Activated CD8-positive, alpha-beta T cell treated with anti-CD3 and anti-CD28 coated beads, Interleukin-2, amount 10 ng/mL, durations not matched to agents 7 days and 5 days (primary cell): ENCODE measurements at regions not wholly inside any gene's neighbourhood (a gene's known extent, or its start where the extent isn't known, plus 50 kb on each side); places are given as distances from the start of the nearest gene placed in this dataset.

ENCODE experiments used
- ATAC-seq: fragments of 150-1000 bp; cut with Tn5 transposase; one replicate; pipeline ENCODE4 v1.10.0; 2021; ENCODE audit warnings: moderate library complexity
- CTCF ChIA-PET: fragments of 350-600 bp; sonication (Branson Sonifier 250); formaldehyde crosslinking; loops from one replicate; lab custom pipeline; 2021; ENCODE audit warnings: antibody characterized with exemption; lab: Charles Lee
- POLR2A ChIA-PET: fragments of 350-600 bp; sonication (Branson Sonifier 250); formaldehyde crosslinking; loops from one replicate; lab custom pipeline; 2021; ENCODE audit warnings: antibody characterized with exemption; lab: Charles Lee
- DNase-seq: peaks from one replicate; pipeline ENCODE4 v3.0.0-alpha.2; 2020
- H3K27ac Mint-ChIP-seq: one replicate; pipeline ENCODE4 v1.8.0; 2021; ENCODE audit warnings: mild to moderate bottlenecking, mixed read lengths
- H3K27me3 Mint-ChIP-seq: one replicate; pipeline ENCODE4 v1.8.0; 2021; ENCODE audit warnings: low read depth, mixed read lengths
- H3K36me3 Mint-ChIP-seq: one replicate; pipeline ENCODE4 v1.8.0; 2021; ENCODE audit warnings: low read depth, mixed read lengths
- H3K4me1 Mint-ChIP-seq: one replicate; pipeline ENCODE4 v1.8.0; 2021; ENCODE audit warnings: low read depth, mixed read lengths
- H3K4me3 Mint-ChIP-seq: one replicate; pipeline ENCODE4 v1.8.0; 2021; ENCODE audit warnings: mild to moderate bottlenecking, mixed read lengths
- H3K9me3 Mint-ChIP-seq: one replicate; pipeline ENCODE4 v1.8.0; 2022; ENCODE audit warnings: mixed read lengths; ENCODE audit not compliant: insufficient read depth

GRCh38 chr22:49278340-49278739 lies 549.3 kb downstream of the BRD1 start:
- no peak for DNase-seq
- ChIA-PET POLR2A (no interaction called here), CTCF (no interaction called here)
- no peak for ATAC-seq
- H3K27me3 Mint-ChIP-seq, result no peaks in the 10 kb centered on the region
- H3K4me3 Mint-ChIP-seq, result no peak overlapping the region
- H3K4me1 Mint-ChIP-seq, result no peaks in the 10 kb centered on the region
- no peaks in the 10 kb centered on the region for H3K36me3 Mint-ChIP-seq
- H3K9me3 Mint-ChIP-seq, result no peaks in the 10 kb centered on the region
- no peak overlapping the region for H3K27ac Mint-ChIP-seq

DNA sequence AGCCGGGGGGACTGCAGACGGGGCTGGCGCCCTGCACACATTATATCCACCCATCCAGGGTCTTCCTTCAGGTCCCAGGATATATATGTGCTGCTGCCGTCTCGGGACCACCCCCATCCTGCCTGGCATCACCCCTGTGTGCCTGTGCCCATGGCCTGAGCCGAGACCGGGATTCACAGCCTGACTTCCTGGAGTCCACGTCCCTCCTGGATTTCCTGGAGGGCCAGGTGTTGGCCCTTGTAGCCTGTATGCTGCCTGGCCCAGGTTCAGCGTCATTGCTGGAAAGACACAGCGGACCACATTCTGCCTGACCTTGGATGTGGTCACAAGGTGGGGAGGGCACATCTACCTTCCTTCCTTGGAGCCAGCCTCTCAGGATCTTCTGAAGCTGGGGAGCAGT lies 551.1 kb downstream of the BRD1 start:
- ChIA-PET CTCF (no interaction called here), POLR2A (no interaction called here)
- no peak for ATAC-seq
- DNase-seq, result no peak
- Mint-ChIP-seq H3K36me3 (no peaks in the 10 kb centered on the region), H3K27ac (no peak overlapping the region), H3K27me3 (peaks cover 2% of the 10 kb centered on the region), H3K4me3 (no peak overlapping the region), H3K4me1 (no peaks in the 10 kb centered on the region), H3K9me3 (no peaks in the 10 kb centered on the region)

DNA sequence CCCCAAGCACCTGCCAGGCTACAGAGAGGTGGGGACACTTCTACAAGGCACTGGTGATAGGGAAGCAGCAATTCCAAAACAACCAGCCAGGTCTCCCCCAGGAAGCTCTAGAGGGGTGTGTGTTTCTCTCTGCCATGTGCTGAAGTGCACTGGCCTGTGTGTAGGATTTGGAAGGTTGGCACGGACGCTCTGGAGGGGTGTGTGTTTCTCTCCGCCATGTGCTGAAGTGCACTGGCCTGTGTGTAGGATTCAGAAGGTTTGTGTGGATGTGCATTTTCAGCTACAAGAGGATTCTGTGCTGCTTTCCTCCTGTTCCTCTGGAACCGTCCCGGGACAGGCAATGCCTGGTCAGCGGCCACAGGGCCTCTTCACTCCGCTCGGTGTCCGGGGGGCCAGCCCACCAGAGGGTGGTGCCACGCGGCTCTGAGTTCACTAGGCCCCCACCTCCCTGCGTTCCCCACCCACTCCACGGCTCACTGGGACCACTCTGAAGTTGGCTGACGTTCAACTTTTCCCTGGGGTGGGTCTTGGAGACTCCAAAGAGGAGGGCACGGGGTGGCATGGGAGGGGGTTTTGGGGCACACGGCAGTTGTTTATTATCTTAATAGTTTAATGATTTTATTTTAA lies 552.8 kb downstream of the BRD1 start:
- DNase-seq (no peak), ATAC-seq (no peak)
- Mint-ChIP-seq H3K27ac (no peak overlapping the region), H3K4me1 (no peaks in the 10 kb centered on the region), H3K36me3 (no peaks in the 10 kb centered on the region), H3K9me3 (no peaks in the 10 kb centered on the region), H3K4me3 (no peak overlapping the region), H3K27me3 (peaks cover 7% of the 10 kb centered on the region)
- ChIA-PET POLR2A (no interaction called here), CTCF (no interaction called here)

DNA sequence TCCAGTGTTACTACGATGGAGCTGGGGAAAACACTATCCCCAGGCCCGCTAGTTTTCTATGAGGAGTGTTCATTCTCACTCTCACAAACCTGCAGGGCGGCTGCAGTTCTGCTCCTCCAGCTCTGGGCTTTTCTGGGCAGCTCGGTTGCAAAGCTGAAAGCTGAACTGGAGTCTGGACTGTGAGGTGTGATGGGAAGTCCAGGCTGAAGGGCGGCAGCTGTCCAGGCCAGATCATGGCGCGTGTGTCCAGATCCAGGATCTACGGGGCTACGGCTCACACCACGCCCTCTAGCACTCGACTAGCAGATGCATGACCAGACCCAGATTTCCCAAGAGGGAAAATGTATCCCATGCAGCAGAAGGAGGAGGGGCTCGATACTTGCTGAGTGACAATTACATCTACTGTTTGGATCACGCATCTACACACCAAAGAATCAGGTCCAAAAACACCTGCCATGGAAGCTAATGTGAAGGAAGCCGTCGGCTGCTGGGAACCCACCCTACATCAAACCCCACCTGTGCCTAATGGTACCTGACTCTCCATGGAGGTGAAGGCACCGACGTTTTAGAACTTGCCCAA lies 555.0 kb downstream of the BRD1 start:
- ATAC-seq (no peak), DNase-seq (no peak)
- Mint-ChIP-seq H3K27me3 (peaks cover 19% of the 10 kb centered on the region), H3K36me3 (no peaks in the 10 kb centered on the region), H3K27ac (no peak overlapping the region), H3K4me3 (no peak overlapping the region), H3K4me1 (no peaks in the 10 kb centered on the region), H3K9me3 (no peaks in the 10 kb centered on the region)
- CTCF ChIA-PET, result no interaction called here
- POLR2A ChIA-PET, result no interaction called here

GRCh38 chr22:49271831-49272230 lies 555.8 kb downstream of the BRD1 start:
- Mint-ChIP-seq H3K27ac (no peak overlapping the region), H3K27me3 (peaks cover 19% of the 10 kb centered on the region), H3K4me1 (no peaks in the 10 kb centered on the region), H3K9me3 (no peaks in the 10 kb centered on the region), H3K36me3 (no peaks in the 10 kb centered on the region), H3K4me3 (no peak overlapping the region)
- ChIA-PET CTCF (no interaction called here), POLR2A (no interaction called here)
- no peak for ATAC-seq
- no peak for DNase-seq

GRCh38 chr22:49271369-49271727 lies 556.3 kb downstream of the BRD1 start:
- Mint-ChIP-seq H3K27ac (no peak overlapping the region), H3K4me1 (no peaks in the 10 kb centered on the region), H3K36me3 (no peaks in the 10 kb centered on the region), H3K9me3 (no peaks in the 10 kb centered on the region), H3K27me3 (peaks cover 19% of the 10 kb centered on the region), H3K4me3 (no peak overlapping the region)
- POLR2A ChIA-PET, result no interaction called here
- no peak for ATAC-seq
- no peak for DNase-seq
- CTCF ChIA-PET, result no interaction called here

DNA sequence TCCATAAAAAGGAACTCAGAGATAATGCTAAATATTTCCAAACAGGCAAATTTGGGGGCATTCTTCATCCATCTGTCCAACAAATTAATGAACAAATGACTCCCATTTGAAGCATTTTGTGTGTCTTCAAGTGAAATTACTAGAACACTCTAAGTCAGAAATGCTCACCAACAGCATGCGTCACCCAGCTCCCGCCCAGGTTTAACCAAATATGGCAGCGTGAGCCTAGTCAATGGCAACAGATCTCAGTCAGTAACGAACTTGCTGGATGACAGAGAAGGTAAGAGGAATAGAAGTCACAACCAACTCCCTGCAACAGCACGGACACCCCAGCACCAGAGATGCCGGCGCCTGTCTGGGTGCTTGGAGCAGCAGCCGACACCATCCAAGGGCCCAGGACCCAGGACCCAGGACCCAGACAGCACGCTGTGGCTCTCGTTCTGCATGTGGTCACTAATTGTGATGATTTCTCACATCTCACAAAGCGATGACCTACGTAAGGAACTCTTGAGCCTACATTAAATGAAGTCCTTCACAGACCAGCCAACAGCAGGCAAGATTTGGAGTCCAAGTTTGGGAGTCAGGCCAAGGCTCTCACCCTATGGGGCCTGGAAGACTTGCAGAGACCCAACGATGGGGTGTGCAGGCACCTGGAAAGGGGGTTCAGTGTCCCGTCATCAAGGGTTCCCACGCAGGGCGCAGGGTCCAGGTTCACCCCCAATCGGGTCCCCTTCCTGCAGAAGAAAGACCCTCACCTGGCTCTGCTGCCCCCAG lies 556.9 kb downstream of the BRD1 start:
- ChIA-PET CTCF (no interaction called here), POLR2A (no interaction called here)
- Mint-ChIP-seq H3K27ac (no peak overlapping the region), H3K4me3 (no peak overlapping the region), H3K36me3 (no peaks in the 10 kb centered on the region), H3K27me3 (peaks cover 19% of the 10 kb centered on the region), H3K9me3 (no peaks in the 10 kb centered on the region), H3K4me1 (no peaks in the 10 kb centered on the region)
- no peak for DNase-seq
- ATAC-seq, result no peak

DNA sequence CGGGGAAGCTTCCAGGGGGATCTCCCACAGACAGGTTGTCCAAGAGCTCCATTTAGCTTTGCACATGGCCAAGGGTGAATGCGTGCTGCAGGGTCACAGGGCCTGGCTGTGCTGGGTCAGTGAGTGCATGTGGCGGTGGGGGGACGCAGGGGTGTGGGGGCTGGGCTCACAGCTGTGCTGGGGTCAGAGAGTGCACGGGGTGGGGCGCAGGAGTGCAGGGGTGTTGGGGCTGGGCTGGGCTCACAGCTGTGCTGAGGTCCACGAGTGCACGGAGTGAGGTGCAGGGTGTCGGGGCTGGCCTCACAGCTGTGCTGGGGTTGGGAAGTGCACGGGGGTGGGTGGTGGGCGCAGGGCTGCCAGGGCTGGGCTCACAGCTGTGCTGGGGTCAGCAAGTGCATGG lies 557.7 kb downstream of the BRD1 start:
- DNase-seq, result no peak
- Mint-ChIP-seq H3K4me1 (no peaks in the 10 kb centered on the region), H3K4me3 (no peak overlapping the region), H3K36me3 (no peaks in the 10 kb centered on the region), H3K27ac (no peak overlapping the region), H3K27me3 (peaks cover 19% of the 10 kb centered on the region), H3K9me3 (no peaks in the 10 kb centered on the region)
- ChIA-PET POLR2A (no interaction called here), CTCF (no interaction called here)
- no peak for ATAC-seq

DNA sequence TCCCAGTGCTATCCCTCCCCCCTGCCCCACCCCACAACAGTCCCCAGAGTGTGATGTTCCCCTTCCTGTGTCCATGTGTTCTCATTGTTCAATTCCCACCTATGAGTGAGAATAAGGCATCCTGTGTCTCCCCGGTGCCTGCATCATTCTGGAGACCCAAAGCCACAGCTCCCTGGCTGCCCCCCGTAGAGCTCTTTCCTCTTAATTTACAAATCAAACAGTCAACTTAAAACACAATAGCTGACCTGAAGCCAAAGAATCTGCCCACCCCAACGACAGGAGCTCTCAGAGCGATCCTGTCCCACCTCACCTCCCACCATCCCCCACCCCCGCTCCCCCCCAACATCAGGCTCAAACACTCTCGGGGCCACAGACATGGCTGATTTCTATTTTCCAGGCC lies 558.3 kb downstream of the BRD1 start:
- POLR2A ChIA-PET, result no interaction called here
- H3K4me1 Mint-ChIP-seq, result no peaks in the 10 kb centered on the region
- H3K36me3 Mint-ChIP-seq, result no peaks in the 10 kb centered on the region
- no peak for ATAC-seq
- H3K9me3 Mint-ChIP-seq, result no peaks in the 10 kb centered on the region
- CTCF ChIA-PET, result no interaction called here
- H3K27me3 Mint-ChIP-seq, result peaks cover 19% of the 10 kb centered on the region
- no peak for DNase-seq
- H3K27ac Mint-ChIP-seq, result no peak overlapping the region
- H3K4me3 Mint-ChIP-seq, result no peak overlapping the region

DNA sequence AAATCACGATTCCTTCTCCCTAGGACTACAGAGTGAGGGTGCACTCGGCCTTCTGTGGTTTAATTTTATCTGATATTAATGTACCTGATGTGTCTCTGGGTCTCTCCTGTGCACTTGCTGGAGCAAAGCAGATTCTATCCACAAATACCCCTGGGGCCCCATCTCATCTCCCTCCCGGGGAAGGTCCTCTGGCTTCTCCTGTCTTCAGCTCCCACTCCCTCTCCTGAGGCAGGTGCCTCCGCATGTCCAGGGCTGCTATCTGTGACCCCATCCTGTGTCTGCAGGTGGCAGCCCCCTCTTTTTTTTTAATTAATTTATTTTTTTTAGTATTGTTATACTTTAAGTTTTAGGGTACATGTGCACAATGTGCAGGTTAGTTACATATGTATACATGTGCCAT lies 558.7 kb downstream of the BRD1 start:
- ATAC-seq (no peak), DNase-seq (no peak)
- no peak overlapping the region for H3K27ac Mint-ChIP-seq
- POLR2A ChIA-PET, result no interaction called here
- H3K4me1 Mint-ChIP-seq, result no peaks in the 10 kb centered on the region
- no peak overlapping the region for H3K4me3 Mint-ChIP-seq
- H3K36me3 Mint-ChIP-seq, result no peaks in the 10 kb centered on the region
- H3K9me3 Mint-ChIP-seq, result no peaks in the 10 kb centered on the region
- CTCF ChIA-PET, result no interaction called here
- H3K27me3 Mint-ChIP-seq, result peaks cover 19% of the 10 kb centered on the region

DNA sequence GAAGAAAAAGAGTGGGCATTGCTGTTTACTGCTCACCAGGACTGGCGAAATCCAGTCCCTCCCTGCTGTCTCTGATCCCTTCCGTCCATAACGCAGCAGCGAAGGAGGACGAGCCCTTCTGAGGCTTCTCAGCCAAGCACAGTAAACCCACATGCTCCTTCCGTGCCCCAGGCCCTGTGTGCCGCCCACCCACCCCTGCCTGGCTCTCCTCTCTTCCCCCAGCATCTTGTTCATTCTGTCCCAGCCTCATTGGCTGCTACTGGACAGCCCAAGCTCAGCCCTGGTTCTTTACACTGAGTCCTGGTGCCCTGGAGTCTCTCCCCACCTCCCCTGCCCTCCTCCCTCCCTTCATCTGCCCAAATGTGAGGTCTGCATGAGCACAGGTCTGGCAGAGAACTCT lies 559.7 kb downstream of the BRD1 start:
- Mint-ChIP-seq H3K9me3 (no peaks in the 10 kb centered on the region), H3K27me3 (peaks cover 19% of the 10 kb centered on the region), H3K36me3 (no peaks in the 10 kb centered on the region), H3K4me1 (no peaks in the 10 kb centered on the region), H3K27ac (no peak overlapping the region), H3K4me3 (no peak overlapping the region)
- CTCF ChIA-PET, result no interaction called here
- no peak for DNase-seq
- POLR2A ChIA-PET, result interaction anchor here (1.0 kb wide), 1 partner anchor 19 kb away, joined by 3 read pairs; no protein-coding TSS in a partner anchor
- ATAC-seq, result no peak

- ATAC-seq (no peak), DNase-seq (no peak)
- Mint-ChIP-seq H3K27me3 (peaks cover 19% of the 10 kb centered on the region), H3K27ac (no peak overlapping the region), H3K4me3 (no peak overlapping the region), H3K9me3 (no peaks in the 10 kb centered on the region), H3K4me1 (no peaks in the 10 kb centered on the region), H3K36me3 (no peaks in the 10 kb centered on the region)
- ChIA-PET CTCF (no interaction called here), POLR2A (no interaction called here)
These were observed 560.8 kb downstream of the BRD1 start for GRCh38 chr22:49266561-49267519.
